ENCODE measurements at regions not wholly inside any gene's neighbourhood (a gene's known extent, or its start where the extent isn't known, plus 50 kb on each side); places are given as distances from the start of the nearest gene placed in this dataset.

DNA sequence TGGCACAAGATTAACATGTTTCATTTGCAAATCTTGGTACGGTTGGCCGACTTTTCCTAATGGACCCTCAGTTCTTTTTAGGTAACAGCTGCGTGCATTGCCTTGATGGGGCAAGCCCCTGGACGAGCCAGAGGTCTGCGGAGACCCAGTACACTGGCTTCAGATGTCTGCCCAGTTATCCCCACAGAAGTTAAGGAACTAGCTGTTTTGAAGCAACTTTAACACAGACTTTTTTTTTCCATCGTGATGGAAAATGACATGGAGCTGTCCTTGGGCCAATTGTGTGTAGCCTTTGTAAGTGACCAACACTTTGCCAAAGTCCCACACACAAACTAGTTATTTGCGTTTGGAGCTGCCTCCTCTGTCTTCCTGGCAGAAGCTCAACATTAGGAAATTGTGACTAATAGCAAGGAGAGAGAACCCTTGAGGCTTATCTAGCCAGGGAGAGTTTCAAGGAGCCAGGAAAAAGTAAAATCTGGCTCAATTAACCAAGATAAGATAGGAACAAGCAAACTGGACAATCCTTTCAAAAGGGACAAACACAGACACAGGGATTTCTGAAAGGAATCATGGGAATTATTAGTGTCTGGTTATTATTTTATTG, 99.6 kb upstream of the BMPER start:
- TF ChIP-seq REST (IDR thresholded peaks at IDR 0.05; ENCODE audit: insufficient read depth in 1 of 2, low read depth in 2 of 2, low read length in 2 of 2), result no peak
- TF ChIP-seq TAF1 (IDR thresholded peaks at IDR 0.05; ENCODE audit: borderline replicate concordance, insufficient read depth, low read length), result no peak
- no peak for TF ChIP-seq POLR2AphosphoS5 (IDR thresholded peaks at IDR 0.05; ENCODE audit: low read depth, low read length)
- TF ChIP-seq SIN3A (IDR thresholded peaks at IDR 0.05; ENCODE audit: borderline replicate concordance, insufficient read depth, low read length), result no peak
- TF ChIP-seq FOXP2 (optimal IDR thresholded peaks at IDR 0.05; ENCODE audit: borderline replicate concordance, extremely low read depth, extremely low read length, insufficient read depth), result no peak

DNA sequence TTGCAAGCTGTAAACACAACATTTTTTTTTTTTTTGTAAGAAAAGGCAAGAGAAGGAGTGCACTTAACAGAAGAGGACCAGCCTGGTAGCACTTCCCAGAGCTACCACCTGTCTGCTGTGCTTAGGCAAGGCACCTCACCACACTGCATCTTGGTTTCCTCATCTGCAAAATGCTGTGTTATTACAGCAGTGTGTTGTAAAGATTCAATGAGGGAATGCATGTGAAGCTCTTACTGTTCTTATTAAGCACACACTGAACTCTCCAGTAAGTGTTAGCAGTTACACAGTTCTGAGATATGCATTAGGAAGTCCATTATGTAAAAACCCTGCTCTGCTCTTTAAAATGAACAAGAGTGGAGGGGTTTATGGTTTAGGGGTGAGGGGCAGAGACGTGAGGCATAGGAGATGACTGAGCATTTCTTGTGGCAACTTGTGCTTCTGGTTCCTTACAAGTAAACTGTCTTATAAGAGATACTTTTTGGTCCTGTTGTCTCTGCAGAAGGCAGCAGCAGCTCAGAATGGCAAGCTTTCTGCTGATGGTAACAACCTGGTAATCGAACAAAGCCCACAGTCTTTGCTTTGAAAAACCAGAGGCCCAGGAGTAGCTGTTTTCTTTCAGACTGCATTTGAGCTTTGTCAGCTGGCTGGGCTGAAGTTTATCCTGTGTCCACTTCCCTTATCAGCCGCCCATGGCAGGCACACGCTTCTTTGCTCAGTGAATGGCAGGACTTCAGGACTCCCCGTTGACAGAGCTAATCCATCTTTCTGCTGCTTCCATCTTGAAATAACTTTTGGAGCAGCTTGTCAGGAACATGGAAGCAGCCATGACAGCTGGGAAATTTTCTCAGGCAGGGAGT, 98.8 kb upstream of the BMPER start:
- TF ChIP-seq REST (IDR thresholded peaks at IDR 0.05; ENCODE audit: insufficient read depth in 1 of 2, low read depth in 2 of 2, low read length in 2 of 2), result no peak
- no peak for TF ChIP-seq POLR2AphosphoS5 (IDR thresholded peaks at IDR 0.05; ENCODE audit: low read depth, low read length)
- no peak for TF ChIP-seq SIN3A (IDR thresholded peaks at IDR 0.05; ENCODE audit: borderline replicate concordance, insufficient read depth, low read length)
- TF ChIP-seq FOXP2 (optimal IDR thresholded peaks at IDR 0.05; ENCODE audit: borderline replicate concordance, extremely low read depth, extremely low read length, insufficient read depth), result no peak
- no peak for TF ChIP-seq TAF1 (IDR thresholded peaks at IDR 0.05; ENCODE audit: borderline replicate concordance, insufficient read depth, low read length)

- TF ChIP-seq POLR2AphosphoS5 (IDR thresholded peaks at IDR 0.05; ENCODE audit: low read depth, low read length), result no peak
These were observed 98.2 kb upstream of the BMPER start for GRCh38 chr7:33807155-33807530.

DNA sequence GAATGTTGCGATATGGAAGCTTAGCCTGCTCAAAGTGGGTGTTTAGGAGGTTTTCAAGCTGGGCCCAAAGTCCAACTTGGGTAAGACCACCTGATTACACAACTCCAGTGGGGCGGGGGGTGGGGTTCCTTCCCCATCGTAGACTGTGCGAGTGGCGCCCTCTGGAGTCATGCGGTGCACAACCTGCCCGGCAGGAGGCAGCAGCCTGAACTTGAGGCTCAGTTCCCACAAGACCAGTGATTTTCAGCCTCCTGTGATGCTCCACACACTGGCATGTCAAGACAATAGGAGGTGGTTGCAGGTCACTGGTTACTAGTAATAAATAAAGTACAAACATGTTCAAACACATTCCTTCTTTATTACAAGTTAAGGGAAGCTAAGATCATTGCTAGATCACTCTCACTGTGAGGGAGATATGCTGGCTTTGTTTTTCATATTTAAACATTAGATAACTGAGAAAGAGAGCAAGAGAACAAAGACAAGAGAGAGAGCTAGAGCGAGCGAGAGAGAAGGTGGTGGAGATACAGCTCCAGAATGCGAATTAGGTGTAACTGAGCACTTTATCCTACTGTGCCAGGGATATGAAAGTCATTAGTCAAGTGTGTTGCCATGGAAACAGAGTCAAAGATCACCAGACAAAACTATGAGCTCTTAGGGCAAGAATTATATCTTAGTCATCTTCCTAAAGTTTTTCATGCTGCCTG, 97.4 kb upstream of the BMPER start:
- TF ChIP-seq REST (IDR thresholded peaks at IDR 0.05; ENCODE audit: insufficient read depth in 1 of 2, low read depth in 2 of 2, low read length in 2 of 2) (no peak), FOXP2 (optimal IDR thresholded peaks at IDR 0.05; ENCODE audit: borderline replicate concordance, extremely low read depth, extremely low read length, insufficient read depth) (no peak), POLR2AphosphoS5 (IDR thresholded peaks at IDR 0.05; ENCODE audit: low read depth, low read length) (no peak), TAF1 (IDR thresholded peaks at IDR 0.05; ENCODE audit: borderline replicate concordance, insufficient read depth, low read length) (no peak), SIN3A (IDR thresholded peaks at IDR 0.05; ENCODE audit: borderline replicate concordance, insufficient read depth, low read length) (no peak)

- no peak for TF ChIP-seq SIN3A (IDR thresholded peaks at IDR 0.05; ENCODE audit: borderline replicate concordance, insufficient read depth, low read length)
- no peak for TF ChIP-seq FOXP2 (optimal IDR thresholded peaks at IDR 0.05; ENCODE audit: borderline replicate concordance, extremely low read depth, extremely low read length, insufficient read depth)
- no peak for TF ChIP-seq TAF1 (IDR thresholded peaks at IDR 0.05; ENCODE audit: borderline replicate concordance, insufficient read depth, low read length)
These were observed 96.1 kb upstream of the BMPER start for GRCh38 chr7:33809228-33809627.

Measured in PFSK-1 (cell line).